ENCODE measurements at regions not wholly inside any gene's neighbourhood (a gene's known extent, or its start where the extent isn't known, plus 50 kb on each side); places are given as distances from the start of the nearest gene placed in this dataset.
"Not testable (repeated sequence)": the region's sequence is repeated elsewhere in the genome, so short reads cannot be mapped to it uniquely, and the experiment has no call there.

DNA sequence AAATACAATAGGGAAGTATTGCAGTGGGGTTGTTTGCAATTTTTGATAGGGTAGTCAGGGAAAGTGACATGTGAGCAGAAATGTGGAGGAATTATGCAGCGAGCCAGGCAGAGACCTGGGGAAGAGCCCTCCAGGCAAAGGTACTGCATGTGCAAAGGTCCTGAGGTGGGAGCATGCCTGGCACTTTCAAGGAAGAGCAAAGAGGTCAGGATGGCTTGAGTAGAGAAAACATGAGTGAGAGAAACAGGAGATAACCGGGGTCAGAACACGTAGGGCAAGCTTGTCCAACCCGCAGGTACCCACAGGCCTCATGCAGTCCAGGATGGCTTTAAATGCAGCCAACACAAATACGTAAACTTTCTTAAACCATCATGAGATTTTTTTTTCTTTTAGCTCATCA is 71.0 kb downstream of the COQ2 start:
- DNase-seq (ENCODE audit: low spot score), result no peak

DNA sequence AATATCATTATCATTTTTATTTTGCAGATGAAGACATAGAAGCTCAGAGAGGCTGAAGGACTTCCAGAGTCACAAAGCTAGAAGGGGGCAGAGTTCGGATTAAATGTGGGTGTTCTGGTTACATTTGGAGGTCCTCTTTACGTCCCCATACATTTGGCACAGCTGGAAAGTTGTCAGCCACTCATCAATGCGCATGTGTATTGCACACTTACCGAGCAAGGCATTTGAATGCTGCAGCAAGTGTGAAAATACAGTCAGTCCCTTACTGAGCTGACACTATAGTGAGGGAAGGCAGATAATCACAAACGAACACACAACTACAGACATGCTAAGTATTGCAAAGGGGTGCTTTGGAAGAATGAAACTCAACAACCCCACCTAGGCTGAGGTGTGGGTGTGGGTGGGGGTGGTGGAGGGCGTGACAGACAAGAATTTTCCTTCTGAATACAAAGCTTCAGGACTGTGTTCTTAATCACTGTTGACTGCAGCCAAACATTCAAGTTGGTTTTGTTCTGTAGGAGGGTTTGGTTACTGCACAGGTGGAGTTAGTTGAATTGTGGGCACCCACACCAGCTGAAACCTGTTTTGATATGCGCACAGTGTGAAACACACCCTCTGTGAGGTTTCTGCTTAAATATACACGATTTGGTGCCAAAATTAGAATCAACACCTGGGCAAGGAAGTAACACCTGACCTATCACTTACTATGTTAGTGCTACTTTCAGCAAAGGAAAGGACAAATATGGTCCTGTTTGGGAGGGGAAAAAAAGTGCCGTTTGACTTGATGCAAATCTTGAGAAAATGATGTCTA is 72.4 kb downstream of the COQ2 start:
- DNase-seq (ENCODE audit: low spot score), result no peak

DNA sequence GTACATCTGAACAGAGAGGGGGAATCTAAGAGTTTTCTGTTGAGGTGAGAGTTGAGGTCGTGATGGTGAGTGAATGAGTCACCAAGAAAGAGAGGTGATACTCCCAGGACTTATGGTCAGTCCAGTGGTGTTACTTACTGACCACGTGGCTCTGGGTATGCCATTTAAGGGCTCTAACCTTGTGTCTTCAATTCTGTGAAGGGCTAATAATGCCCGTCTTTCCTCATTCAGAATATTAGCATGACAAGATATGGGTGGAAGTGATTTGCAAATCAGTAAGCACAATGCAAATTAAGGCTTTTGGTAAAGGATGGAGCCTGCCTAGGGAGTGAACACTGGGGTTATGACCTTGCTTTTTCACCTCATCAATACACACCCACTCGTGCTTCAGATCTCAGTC is 75.2 kb downstream of the COQ2 start:
- no peak for DNase-seq (ENCODE audit: low spot score)

DNA sequence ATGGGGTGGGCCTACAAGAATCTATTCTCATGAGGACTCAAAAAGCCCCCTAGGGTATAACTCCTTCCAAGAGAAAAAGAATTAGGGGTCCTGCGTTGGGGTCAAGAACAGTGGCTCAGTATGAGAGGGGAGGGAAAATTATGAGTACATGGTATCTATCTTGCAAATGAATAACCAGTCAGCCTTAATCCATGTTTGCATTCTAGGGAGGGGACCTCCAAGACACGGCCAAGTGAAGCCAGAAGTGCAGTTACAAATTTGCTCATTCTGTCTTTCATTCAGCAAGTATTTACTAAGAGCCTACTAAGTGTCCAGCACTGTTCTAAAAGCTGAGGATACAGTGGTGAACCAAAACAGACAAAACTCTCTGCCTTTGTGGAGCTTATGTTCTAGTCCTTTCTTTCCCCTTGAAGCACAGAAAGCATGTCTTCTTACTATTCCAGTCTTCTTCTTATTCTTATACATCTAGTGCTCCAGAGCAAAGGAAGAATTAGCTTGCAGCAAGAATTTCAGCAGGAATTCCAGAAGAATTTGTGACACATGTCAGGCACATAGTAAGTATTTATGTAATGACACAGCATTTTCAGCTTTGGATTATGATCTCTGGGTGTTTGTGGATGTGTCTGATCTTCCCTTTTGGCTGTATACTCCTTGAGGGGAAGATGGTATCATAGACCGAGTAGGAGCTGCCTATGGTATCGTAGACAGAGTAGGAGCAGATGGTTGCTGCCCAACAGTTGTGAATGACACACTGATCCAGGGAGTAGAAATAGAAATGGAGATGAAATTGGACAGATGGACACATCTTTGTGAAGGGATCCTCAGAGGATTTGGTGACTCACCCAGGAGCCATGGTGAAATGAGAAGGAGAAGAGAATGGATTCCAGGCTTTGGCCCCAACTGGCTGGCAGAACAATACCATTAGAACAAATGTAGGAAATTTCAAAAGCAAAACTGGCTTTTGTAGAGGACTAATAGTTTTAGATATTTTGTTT is 75.9 kb downstream of the COQ2 start:
- no peak for DNase-seq (ENCODE audit: low spot score)

DNA sequence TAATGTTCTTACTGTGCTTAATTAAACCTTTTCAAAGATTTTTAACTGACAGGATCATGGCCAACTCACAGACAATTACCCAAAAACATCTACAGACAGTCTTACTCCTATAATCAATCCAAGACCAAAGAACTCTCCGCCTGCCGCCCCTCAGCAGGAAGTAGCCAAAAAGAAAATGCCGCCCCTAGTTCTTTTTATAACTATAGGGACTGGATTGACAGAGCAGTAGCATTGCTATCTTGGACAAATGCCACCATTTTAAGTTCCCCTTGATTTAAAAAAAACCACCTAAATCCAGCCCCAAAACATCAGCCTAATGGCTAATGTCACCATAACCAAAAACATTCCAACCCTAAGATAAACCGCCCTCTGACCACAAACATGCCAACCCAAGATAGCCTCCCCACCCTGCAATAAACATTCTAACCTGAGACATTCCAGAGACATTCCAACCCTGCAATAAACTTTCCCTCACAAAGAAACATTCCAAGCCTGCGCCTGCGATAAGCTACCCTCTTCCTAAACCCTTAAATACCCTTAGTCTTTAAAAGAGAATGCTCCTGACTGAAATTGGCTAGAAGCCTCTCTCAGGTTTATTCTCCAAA is 77.0 kb downstream of the COQ2 start:
- no peak for DNase-seq (ENCODE audit: low spot score)

DNA sequence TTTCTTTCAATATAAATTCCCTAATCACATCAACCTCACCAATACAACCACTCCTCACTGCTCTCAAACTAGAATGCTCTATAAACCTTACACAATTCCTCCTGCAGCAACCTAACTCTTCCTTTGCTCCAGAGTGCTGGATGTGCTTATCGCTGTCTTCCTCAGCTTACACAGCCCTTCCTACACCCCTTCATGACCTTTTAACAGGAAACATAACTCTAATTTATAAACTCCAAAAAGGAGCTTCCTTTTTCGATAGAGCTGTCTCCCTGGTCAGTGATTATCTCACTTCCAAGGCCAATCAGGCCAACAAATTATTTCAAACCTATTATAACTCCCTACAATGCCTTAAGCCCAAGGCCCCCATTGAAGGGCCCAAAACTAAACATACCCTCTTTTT is 78.8 kb downstream of the COQ2 start:
- DNase-seq (ENCODE audit: low spot score), result no peak

DNA sequence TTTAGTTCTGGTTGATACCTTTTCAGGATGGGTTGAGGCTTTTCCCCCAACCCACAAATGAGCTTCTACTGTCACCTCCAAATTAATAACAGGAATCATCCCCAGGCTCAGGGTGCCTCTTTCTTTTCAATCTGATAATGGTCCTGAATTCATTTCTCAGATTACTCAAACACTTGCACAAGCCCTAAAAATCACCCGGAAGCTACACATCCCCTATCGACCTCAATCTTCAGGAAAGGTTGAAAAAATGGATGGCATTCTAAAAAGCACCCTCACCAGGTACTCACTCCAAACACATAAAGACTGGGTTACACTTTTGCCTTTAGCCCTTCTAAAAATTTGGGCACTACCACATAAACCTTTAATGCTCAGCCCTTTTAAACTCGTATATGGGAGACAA is 79.9 kb downstream of the COQ2 start:
- no peak for DNase-seq (ENCODE audit: low spot score)

DNA sequence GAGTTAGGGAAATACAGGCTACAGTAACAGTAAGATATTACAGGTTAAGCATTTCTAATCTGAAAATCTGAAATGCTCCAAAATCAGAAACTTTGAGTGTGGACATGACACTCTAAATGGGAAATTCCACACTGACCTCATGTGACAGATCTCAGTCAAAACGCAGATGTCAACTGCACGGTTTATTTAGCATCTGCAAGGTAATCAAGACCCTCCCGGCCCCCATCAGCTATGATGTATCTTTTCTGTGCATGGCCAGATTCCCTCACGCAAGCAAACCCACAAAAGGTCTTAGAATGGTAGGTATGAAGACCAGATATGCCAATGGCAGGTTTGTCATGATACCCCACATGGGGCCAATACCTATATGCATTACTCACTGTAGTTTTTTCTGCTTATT is 82.8 kb downstream of the COQ2 start:
- DNase-seq (ENCODE audit: low spot score), result no peak

DNA sequence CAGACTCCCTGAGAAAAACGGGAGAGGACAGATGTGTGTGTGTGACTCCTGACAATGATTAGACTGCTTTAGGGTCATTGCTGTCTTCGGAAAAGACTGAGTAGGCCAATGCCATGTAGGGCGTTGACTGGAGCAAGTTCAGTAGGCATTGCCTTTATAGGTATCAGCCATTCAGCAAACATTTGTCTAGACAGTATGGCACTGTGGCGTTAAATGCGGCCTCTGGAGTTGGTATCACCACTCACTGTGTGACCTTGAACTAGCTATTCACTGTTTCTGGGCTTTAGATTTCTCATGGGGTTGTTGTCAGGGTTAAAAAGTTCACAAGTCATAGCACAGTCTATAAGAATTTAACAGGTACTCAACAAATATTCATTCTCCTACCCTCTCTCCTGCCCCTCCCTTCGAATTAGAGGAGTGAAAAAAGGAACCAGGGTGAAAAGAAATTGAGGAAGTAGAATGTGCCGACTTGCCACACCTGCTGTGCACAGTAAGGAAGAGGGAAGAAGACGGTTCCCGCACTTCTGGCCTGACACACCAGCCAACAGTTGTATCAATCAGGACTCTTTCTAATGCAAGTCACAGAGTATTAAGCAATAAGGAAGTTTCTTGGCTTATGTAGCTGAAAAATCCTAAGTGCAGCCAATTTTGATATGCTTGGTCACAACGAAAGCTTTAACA is 83.2 kb upstream of the PLAC8 start:
- DNase-seq (ENCODE audit: low spot score), result no peak

DNA sequence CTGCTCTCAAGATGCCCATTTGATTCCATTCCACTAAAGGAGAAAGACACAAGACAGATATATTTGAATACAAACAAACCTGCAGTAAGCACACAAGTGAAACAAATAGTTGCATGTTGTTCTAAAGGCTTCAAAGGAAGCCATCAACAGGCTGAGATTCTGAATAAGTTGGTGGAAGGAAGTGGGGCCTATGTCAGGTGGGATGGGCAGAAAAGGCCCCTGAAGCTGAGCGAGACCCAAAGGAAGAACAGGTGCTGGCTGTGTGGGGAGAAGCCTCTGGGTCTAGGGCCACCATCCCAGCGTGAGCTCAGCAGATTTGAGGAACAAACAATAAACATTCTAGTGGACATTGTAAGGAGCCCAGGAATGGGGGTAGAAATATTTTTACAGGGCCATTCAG is 82.4 kb upstream of the PLAC8 start:
- DNase-seq (ENCODE audit: low spot score), result no peak

DNA sequence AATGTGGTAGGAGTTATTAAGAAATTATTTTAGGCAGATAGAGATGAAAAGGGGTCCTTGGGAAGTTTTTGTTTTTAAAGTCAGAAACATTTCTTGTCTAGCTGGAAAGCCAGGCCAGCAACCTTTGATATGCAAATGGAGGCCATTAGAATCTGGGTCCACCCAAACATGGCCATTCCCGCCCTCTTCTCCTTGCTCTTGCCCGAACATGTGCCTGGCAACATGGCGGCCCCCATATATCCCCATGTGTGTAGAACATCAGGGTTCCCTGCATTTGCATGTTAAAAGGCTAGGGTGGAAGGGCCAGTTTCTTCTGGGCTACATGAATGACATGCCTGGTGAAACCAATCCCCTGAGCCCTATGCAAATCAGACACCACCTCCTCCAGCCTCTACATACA is 80.7 kb upstream of the PLAC8 start:
- no peak for DNase-seq (ENCODE audit: low spot score)

DNA sequence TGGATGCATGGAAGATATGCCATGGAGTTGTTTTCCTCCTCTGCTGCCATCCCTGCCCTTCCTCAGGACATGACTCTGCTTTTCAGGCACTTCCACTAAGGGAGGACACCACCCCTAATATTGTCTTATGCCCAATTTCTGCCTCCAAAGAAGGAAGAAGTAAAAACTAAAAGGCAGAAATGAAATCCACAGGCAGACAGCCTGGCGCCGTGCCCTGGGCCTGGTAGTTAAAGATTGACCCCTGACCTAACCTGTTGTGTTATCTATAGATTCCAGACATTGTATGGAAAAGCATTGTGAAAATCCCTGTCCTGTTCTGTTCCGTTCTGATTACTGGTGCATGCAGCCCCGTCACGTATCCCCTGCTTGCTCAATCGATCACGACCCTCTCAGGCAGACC is 80.1 kb upstream of the PLAC8 start:
- DNase-seq (ENCODE audit: low spot score), result not testable (repeated sequence)

DNA sequence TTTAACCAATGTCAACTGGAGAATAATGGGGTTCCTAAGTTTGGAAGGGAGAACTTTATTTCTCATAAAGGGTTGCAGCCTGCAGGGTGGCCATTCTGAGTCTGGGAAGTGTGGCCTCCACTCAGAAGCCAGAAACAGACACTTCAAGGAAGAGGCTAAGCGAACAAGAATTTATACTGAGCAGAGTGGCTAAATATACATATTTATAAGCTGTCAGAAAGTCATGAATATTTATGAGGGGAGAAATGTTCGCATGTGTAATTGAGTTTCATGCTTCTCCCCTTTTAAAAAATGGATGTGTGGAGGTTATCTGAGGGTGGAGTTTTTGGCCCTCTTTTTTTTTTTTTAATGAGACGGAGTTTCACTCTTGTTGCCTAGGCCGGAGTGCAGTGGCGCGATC is 78.1 kb upstream of the PLAC8 start:
- DNase-seq (ENCODE audit: low spot score), result no peak

DNA sequence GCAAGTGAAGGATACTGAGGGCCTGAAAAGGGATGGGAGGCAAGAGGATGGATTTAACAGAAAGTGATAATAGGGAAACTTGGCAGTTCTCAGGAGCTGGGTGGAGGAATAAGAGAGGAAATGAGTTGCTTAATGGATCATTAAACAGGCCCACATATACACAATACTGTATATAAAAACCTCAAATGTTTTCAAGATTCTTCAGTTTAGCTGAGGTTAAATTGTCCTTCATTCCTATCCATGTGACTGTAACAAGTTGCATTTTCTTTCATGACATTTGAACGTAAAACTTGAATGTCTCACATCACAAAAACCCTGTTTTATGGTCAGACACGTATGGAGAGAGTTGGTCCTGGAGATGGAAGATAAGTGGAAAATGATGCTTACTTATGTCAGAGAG is 76.5 kb upstream of the PLAC8 start:
- no peak for DNase-seq (ENCODE audit: low spot score)

DNA sequence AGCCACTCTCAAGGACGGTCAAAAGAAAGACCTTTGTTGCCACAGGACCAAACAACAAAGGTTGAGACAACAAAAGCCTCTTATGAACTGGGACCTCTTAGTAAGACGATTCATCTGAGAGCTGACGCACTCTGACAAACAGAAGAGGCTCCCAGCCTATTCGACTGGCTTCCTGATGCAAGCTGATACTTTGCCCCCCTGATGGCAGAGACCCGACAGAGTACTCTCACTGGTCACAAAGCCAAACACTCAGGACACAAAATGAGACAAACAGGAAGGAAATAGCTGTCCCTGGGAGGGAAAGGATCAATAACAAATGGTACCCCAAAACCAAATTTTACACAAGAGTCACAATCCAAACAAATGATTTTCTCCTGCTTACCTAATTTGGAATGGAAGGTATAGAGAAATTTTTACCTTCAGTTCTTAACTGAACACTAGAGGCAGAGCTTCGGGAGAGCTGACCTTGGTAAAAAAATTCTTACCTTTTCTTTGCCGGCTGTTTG is 75.2 kb upstream of the PLAC8 start:
- peak; percentile 59 for DNase-seq (ENCODE audit: low spot score)

DNA sequence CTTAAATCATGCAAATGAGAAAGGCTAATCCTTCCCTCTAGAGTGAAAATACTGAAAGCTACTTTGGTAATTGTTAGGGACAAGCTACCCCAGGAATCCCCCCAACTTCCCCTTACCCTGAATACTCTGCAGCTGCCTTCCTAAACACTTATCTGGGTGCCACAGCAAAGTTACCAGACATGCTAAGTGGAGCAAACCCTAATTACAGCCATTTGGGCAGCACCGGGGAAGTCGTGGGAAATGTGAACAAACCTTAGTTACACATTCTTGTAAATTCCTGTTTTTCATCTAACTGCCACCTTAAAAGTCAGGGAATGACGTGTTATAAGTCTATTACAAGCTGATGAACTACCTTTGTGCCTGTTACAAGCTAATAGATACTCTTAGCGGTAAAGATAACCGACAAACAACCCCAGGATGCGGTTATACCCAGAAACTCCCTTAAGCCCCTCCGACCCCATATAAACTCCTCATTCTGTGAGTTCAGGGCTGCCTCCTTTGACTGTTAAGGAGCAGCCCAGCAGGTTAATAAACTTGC is 66.0 kb upstream of the PLAC8 start:
- no peak for DNase-seq (ENCODE audit: low spot score)

DNA sequence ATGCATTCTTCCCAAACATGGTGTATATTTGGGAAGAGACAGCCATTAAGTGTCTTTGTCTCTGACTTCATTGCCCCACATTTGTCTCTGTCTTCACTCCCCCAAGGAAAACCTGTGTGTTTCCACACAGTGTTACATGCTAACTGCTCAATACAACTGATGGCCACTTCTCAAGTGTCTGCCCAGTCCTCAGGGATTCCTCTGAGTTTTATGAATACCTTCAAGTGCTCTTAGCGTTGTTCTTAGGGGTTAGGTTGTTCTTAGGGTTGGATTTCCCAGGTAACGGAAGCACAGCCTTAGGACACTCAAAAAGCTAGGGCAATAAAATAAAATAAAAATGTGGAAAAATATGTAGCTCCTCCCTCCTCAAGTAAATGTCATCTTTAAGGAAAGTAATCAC is 64.7 kb upstream of the PLAC8 start:
- DNase-seq (ENCODE audit: low spot score), result no peak

DNA sequence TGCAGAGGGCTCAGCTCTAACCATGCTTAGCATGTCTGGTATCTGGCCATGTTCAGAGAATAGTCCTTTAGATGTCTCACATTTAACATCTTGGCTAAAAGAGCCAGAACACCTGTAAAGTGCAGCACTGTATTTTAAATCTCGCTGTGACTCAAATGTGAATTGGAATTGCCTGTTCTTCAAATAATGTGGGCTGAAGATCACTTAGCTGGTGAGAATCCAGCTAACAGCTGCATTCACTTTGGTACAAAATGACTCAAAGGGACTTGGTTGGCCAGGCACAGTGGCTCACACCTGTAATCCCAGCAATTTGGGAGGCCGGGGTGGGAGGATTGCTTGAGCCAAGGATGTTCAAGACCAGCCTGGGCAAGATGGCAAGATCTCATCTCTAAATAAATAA is 63.5 kb upstream of the PLAC8 start:
- DNase-seq (ENCODE audit: low spot score), result no peak

DNA sequence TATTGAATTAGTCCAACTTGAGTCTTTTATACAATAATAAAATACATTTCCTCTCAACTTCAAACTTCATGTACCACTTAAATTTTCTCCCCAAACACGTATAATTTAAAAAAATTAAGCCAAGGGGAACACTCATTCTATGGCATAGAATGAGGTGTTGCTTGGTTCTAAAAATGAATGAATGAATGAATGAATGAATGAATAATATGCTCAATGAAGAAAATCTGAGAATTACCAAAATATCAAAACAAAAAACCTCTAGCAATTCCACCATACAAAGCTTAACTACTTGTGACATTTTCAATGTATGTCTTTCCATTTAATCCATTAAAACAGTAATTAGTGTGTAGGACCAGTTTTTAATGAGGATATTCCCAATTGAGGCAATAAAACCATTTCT is 62.7 kb upstream of the PLAC8 start:
- DNase-seq (ENCODE audit: low spot score), result no peak

DNA sequence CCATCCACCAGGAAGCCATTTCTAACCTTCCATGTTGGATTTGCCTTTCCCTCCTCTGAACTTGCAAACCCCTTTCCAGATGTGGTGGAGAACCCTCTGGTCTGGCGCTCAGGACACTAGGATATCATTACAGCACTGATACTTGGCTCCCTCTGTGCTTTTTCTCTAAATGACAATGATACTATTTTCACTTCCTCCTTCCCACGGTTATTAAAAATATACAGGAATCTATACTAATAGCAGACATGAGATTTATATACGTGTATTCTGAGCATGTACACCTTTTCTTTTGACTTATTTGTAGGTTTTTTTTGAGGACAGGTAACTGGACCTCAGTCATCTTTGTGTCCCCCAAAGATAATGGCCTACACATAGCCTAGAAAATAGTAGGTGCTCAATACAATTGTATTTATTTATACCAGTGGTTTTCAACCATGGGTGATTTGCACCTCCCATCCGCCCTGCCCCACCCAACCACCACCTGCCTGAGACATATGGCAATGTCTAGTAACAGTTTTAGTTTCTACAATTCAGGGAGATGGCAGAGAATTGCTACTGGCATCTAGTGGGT is 60.4 kb upstream of the PLAC8 start:
- DNase-seq (ENCODE audit: low spot score), result no peak

DNA sequence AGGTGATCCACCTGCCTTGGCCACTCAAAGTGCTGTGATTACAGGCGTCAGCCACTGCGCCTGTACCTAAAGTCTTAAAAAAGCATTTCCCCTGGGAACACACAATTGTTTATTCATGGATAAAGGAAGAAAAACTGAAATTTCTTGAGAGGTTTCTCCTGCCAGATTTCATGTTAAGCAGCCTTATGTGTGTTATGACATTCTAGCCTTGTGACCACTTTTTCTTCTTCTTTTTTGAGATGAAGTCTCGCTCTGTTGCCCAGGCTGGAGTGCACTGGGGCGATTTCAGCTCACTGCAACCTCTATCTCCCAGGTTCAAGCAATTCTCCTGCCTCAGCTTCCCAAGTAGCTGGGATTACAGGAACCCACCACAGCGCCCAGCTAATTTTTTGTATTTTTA is 57.8 kb upstream of the PLAC8 start:
- DNase-seq (ENCODE audit: low spot score), result no peak
